ENCODE measurements at regions not wholly inside any gene's neighbourhood (a gene's known extent, or its start where the extent isn't known, plus 50 kb on each side); places are given as distances from the start of the nearest gene placed in this dataset.

DNA sequence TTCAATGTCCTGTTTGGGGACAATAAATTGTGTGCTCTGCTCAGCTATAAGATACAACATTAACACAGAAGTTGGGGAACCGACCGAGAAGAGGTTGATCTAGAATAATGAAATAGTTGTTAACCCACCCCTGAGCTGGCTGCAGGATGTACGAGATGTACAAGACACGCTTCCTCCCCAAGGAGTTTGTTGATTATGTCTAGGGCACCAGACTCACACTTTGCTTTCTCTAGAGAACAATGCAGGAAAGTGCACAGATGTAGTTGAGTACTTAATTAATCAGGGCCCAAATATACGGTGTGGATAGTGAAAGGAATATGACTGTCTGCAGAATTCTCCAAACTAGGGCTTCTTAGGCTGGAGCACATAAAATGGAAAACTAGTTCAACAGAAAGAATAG, 415.2 kb upstream of the TNP1 start:
- ChIA-PET POLR2A (no interaction called here), CTCF (no interaction called here)
- no peaks in the 10 kb centered on the region for H3K36me3 ChIP-seq (replicated peaks in 1 of 2; ENCODE audit: control extremely low read depth in 1 of 2, control insufficient read depth in 1 of 2, extremely low read depth in 1 of 2, insufficient read depth in 2 of 2, low read length in 1 of 2)
- DNase-seq (no peak), ATAC-seq (ENCODE audit: low read depth) (no peak)
- intact Hi-C loops (cut with micrococcal nuclease) = no loop called here
- H3K27ac Mint-ChIP-seq = no peak overlapping the region
- H3K4me3 Mint-ChIP-seq = no peak overlapping the region
- 50% methylated on average over 2 of the region's 5 CpGs for WGBS (ENCODE audit: insufficient coverage)
- H3K27ac ChIP-seq (ENCODE audit: low read length in 2 of 2) = no peak overlapping the region
- no peak overlapping the region for H3K4me2 ChIP-seq (replicated peaks; ENCODE audit: low read depth, low read length, poor library complexity, severe bottlenecking)
- H4K20me1 ChIP-seq (ENCODE audit: control insufficient read depth, insufficient read depth, low read length, poor library complexity, severe bottlenecking) = no peaks in the 10 kb centered on the region
- no peak overlapping the region for H3K9ac ChIP-seq (ENCODE audit: low read length)
- H3K79me2 ChIP-seq (ENCODE audit: control insufficient read depth, insufficient read depth, low read length) = no peaks in the 10 kb centered on the region
- H3K27me3 ChIP-seq (replicated peaks in 1 of 4; ENCODE audit: control extremely low read depth in 1 of 4, control insufficient read depth in 3 of 4, insufficient read depth in 4 of 4, low read length in 3 of 4) = peaks cover 0 to 26% (median 3%) of the 10 kb centered on the region in 4 experiments
- no peaks in the 10 kb centered on the region for H3K9me3 Mint-ChIP-seq (ENCODE audit: insufficient read depth)
- H3K9me3 ChIP-seq (ENCODE audit: control extremely low read depth in 1 of 3, control insufficient read depth in 2 of 3, insufficient read depth in 1 of 3, low read length in 2 of 3) = peaks cover 0 to 1% (median 0%) of the 10 kb centered on the region in 3 donors
- H3K4me3 ChIP-seq (ENCODE audit: control extremely low read depth in 1 of 5, extremely low read depth in 1 of 5, insufficient read depth in 1 of 5, low read depth in 2 of 5, low read length in 4 of 5) = no peak overlapping the region
- peaks cover 42% of the 10 kb centered on the region for H3K27me3 Mint-ChIP-seq
- no peak overlapping the region for H2AFZ ChIP-seq (ENCODE audit: insufficient read depth, low read depth, low read length, poor library complexity, severe bottlenecking)
- TF ChIP-seq EZH2 (IDR thresholded peaks at IDR 0.05; ENCODE audit: borderline replicate concordance, insufficient read depth, low read depth, low read length, poor library complexity, severe bottlenecking) (no peak), CTCF (IDR thresholded peaks at IDR 0.05) (no peak)
- H3K4me1 Mint-ChIP-seq = no peaks in the 10 kb centered on the region
- no peaks in the 10 kb centered on the region for H3K4me1 ChIP-seq (ENCODE audit: control insufficient read depth in 2 of 2, insufficient read depth in 2 of 2, low read length in 2 of 2)

DNA sequence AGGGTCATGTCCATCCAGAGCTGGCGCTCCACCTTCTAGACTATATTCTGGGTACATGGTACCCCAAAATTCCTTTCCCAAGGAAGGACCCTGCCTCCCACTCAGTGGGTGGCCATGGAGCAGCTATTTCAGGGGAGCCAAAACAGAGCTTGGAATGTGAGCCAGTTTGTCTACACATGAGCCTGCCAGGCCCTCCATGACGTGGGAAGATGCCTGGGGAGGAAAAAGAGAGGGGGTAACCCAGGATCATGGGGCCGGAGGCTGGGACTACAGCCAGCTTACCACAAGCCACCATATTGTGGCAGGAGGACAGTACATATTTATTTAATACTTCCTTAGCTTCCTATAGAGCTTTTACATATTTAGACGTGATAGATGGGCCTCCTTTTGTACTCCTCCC, 414.7 kb upstream of the TNP1 start:
- CTCF ChIA-PET = no interaction called here
- no peaks in the 10 kb centered on the region for H3K4me1 Mint-ChIP-seq
- no peak overlapping the region for H2AFZ ChIP-seq (ENCODE audit: insufficient read depth, low read depth, low read length, poor library complexity, severe bottlenecking)
- peaks cover 0 to 1% (median 0%) of the 10 kb centered on the region in 3 donors for H3K9me3 ChIP-seq (ENCODE audit: control extremely low read depth in 1 of 3, control insufficient read depth in 2 of 3, insufficient read depth in 1 of 3, low read length in 2 of 3)
- H3K27ac Mint-ChIP-seq = no peak overlapping the region
- H3K36me3 ChIP-seq (replicated peaks in 1 of 2; ENCODE audit: control extremely low read depth in 1 of 2, control insufficient read depth in 1 of 2, extremely low read depth in 1 of 2, insufficient read depth in 2 of 2, low read length in 1 of 2) = no peaks in the 10 kb centered on the region
- H3K4me1 ChIP-seq (ENCODE audit: control insufficient read depth in 2 of 2, insufficient read depth in 2 of 2, low read length in 2 of 2) = no peaks in the 10 kb centered on the region
- DNase-seq = no peak
- no peaks in the 10 kb centered on the region for H3K79me2 ChIP-seq (ENCODE audit: control insufficient read depth, insufficient read depth, low read length)
- POLR2A ChIA-PET = no interaction called here
- intact Hi-C loops (cut with micrococcal nuclease) = no loop called here
- peaks cover 43% of the 10 kb centered on the region for H3K27me3 Mint-ChIP-seq
- no peak overlapping the region for H3K4me3 Mint-ChIP-seq
- no peak overlapping the region for H3K27ac ChIP-seq (ENCODE audit: low read length in 2 of 2)
- no peak overlapping the region for H3K4me2 ChIP-seq (replicated peaks; ENCODE audit: low read depth, low read length, poor library complexity, severe bottlenecking)
- WGBS (ENCODE audit: insufficient coverage) = 50% methylated on average over 1 of the region's 4 CpGs
- ATAC-seq (ENCODE audit: low read depth) = no peak
- H3K27me3 ChIP-seq (replicated peaks in 1 of 4; ENCODE audit: control extremely low read depth in 1 of 4, control insufficient read depth in 3 of 4, insufficient read depth in 4 of 4, low read length in 3 of 4) = peaks cover 0 to 28% (median 3%) of the 10 kb centered on the region in 4 experiments
- H4K20me1 ChIP-seq (ENCODE audit: control insufficient read depth, insufficient read depth, low read length, poor library complexity, severe bottlenecking) = no peaks in the 10 kb centered on the region
- no peaks in the 10 kb centered on the region for H3K9me3 Mint-ChIP-seq (ENCODE audit: insufficient read depth)
- no peak overlapping the region for H3K9ac ChIP-seq (ENCODE audit: low read length)
- no peak overlapping the region for H3K4me3 ChIP-seq (ENCODE audit: control extremely low read depth in 1 of 5, extremely low read depth in 1 of 5, insufficient read depth in 1 of 5, low read depth in 2 of 5, low read length in 4 of 5)
- TF ChIP-seq CTCF (IDR thresholded peaks at IDR 0.05) = no peak
- no peak for TF ChIP-seq EZH2 (IDR thresholded peaks at IDR 0.05; ENCODE audit: borderline replicate concordance, insufficient read depth, low read depth, low read length, poor library complexity, severe bottlenecking)
